ENCODE measurements at regions not wholly inside any gene's neighbourhood (a gene's known extent, or its start where the extent isn't known, plus 50 kb on each side); places are given as distances from the start of the nearest gene placed in this dataset.
A peak's percentile ranks its signal among the peaks of the same experiment; 100 is the strongest.

DNA sequence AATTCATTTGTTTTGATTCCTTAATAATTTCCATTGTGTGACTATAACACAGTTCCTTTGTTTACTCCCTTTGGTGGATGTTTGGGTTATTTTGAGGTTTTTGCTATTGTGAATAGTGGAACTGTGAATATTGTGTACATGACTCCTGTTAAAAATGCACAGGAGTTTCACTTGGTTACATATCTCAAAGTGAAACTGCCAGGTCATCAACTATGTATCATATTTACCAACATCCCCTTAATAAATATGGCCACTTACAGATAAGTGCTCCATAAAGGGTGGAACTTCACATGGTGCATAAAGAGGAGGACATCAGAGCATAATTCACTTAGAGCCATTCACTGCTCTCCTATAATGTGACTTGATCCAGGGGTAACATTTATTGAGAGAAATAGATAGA is 328.9 kb downstream of the SEC23A start:
- no peak overlapping the region for H3K56ac ChIP-seq (ENCODE audit: extremely low read depth, insufficient read depth, low read length)
- no peak overlapping the region for H2BK120ac ChIP-seq (ENCODE audit: low read depth, low read length)
- no peak overlapping the region for H3K14ac ChIP-seq (replicated peaks; ENCODE audit: low read depth, low read length)
- in situ Hi-C loops (cut with MboI; ENCODE audit: low sequenced_read_pairs) (no loop called here), dilution Hi-C loops (cut with HindIII; ENCODE audit: low sequenced_read_pairs, unreplicated experiment) (no loop called here), intact Hi-C loops (cut with micrococcal nuclease) (no loop called here)
- no peak overlapping the region for H2BK15ac ChIP-seq (ENCODE audit: low read depth, low read length)
- POLR2A ChIA-PET (ENCODE audit: unreplicated experiment): no interaction called here
- no peaks in the 10 kb centered on the region for H3K27me3 ChIP-seq (ENCODE audit: control insufficient read depth, insufficient read depth, low read length)
- H4K5ac ChIP-seq (ENCODE audit: low read depth, low read length): no peak overlapping the region
- BruUV-seq (replicated peaks): no TSS peak
- H2BK5ac ChIP-seq (ENCODE audit: low read depth, low read length, poor library complexity, severe bottlenecking): no peak overlapping the region
- no peak overlapping the region for H3K4me2 ChIP-seq (ENCODE audit: low read depth, low read length)
- H3K4me1 ChIP-seq (ENCODE audit: control insufficient read depth, insufficient read depth, low read length): no peaks in the 10 kb centered on the region
- H3K23ac ChIP-seq (ENCODE audit: low read depth, low read length): no peak overlapping the region
- no peak overlapping the region for H2AFZ ChIP-seq (replicated peaks; ENCODE audit: low read length, poor library complexity)
- H3K79me1 ChIP-seq (ENCODE audit: low read depth in 1 of 2, low read length in 2 of 2): no peaks in the 10 kb centered on the region
- no peak overlapping the region for H2BK20ac ChIP-seq (ENCODE audit: low read depth, low read length)
- CTCF ChIA-PET: no interaction called here
- no peak overlapping the region for H4K8ac ChIP-seq (ENCODE audit: low read depth in 2 of 2, low read length in 2 of 2)
- no peak overlapping the region for H3K27ac ChIP-seq (ENCODE audit: insufficient read depth, low read length)
- no peak overlapping the region for H2AK9ac ChIP-seq (replicated peaks; ENCODE audit: low read depth, low read length, poor library complexity)
- no peak for ATAC-seq (ENCODE audit: low read depth)
- no peak overlapping the region for H2AK5ac ChIP-seq (ENCODE audit: low read depth, low read length)
- H3K9me1 ChIP-seq (ENCODE audit: insufficient read depth, low read length): no peaks in the 10 kb centered on the region
- H3K36me3 ChIP-seq (ENCODE audit: control insufficient read depth, insufficient read depth, low read length): no peaks in the 10 kb centered on the region
- H3K18ac ChIP-seq (ENCODE audit: low read depth, low read length): no peak overlapping the region
- DNase-seq: no peak
- no peaks in the 10 kb centered on the region for H3K9me3 ChIP-seq (ENCODE audit: control insufficient read depth, insufficient read depth, low read length)
- TF ChIP-seq MAFK (IDR thresholded peaks at IDR 0.05; ENCODE audit: low read depth, low read length) (0 out of 2 replicates have a peak, but pooled peaks have one; percentile 10), RFX5 (IDR thresholded peaks at IDR 0.05; ENCODE audit: low read depth, low read length) (no peak)
- no peaks in the 10 kb centered on the region for H4K20me1 ChIP-seq (ENCODE audit: insufficient read depth, low read length)
- no peak overlapping the region for H3K9ac ChIP-seq (ENCODE audit: low read depth, low read length)
- no peak overlapping the region for H4K91ac ChIP-seq (ENCODE audit: insufficient read depth, low read depth, low read length)
- H3K4ac ChIP-seq (ENCODE audit: low read depth, low read length): no peak overlapping the region
- H3K4me3 ChIP-seq (ENCODE audit: insufficient read depth, low read depth, low read length): no peak overlapping the region
